ENCODE measurements at regions not wholly inside any gene's neighbourhood (a gene's known extent, or its start where the extent isn't known, plus 50 kb on each side); places are given as distances from the start of the nearest gene placed in this dataset.
"Not testable (repeated sequence)": the region's sequence is repeated elsewhere in the genome, so short reads cannot be mapped to it uniquely, and the experiment has no call there.

DNA sequence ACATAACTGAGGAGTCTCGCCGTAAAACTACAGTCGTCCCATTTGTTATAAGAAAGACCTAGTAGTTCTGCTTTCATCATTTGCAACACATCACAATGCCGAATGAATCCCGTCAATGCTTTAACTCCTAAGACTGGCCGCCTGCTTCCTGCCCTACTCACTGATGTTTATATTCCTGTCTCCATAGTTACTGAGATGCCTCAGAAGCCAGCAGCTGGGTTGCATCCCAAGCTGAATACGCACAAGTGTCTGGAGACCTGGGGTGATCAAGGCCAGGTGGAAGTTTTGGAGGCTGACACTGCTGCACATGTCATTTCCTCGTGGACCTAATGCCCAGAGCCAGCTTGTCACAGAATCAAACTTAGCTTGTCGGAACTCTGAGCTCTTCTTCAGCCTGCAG lies 95.2 kb upstream of the UBE2E1 start:
- peak; percentile 82 for DNase-seq

GRCh38 chr3:23711916-23712494 lies 93.8 kb upstream of the UBE2E1 start:
- no peak for DNase-seq

GRCh38 chr3:23712656-23713559 lies 92.8 kb upstream of the UBE2E1 start:
- DNase-seq, result peak; percentile 46

GRCh38 chr3:23713641-23714040 lies 92.1 kb upstream of the UBE2E1 start:
- no peak for DNase-seq

DNA sequence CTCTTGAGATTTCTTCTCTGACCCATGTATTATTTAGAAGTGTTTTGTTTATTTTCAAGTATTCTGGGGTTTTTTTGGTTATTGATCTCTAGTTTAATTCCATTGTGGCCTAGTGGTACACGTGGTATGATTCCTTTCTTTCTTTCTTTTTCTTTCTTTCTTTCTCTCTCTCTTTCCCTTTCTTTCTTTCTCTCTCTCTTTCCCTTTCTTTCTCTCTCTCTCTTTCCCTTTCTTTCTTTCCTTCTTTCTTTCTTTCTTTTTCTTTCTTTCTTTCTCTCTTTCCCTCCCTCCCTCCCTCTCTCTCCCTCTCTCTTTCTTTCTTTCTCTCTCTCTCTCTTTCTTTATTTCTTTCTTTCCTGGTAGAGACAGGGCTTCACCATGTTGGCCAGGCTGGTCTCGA lies 85.7 kb upstream of the UBE2E1 start:
- no peak for DNase-seq

GRCh38 chr3:23720885-23721284 lies 84.9 kb upstream of the UBE2E1 start:
- no peak for DNase-seq

GRCh38 chr3:23723141-23723540 lies 82.6 kb upstream of the UBE2E1 start:
- DNase-seq, result no peak

DNA sequence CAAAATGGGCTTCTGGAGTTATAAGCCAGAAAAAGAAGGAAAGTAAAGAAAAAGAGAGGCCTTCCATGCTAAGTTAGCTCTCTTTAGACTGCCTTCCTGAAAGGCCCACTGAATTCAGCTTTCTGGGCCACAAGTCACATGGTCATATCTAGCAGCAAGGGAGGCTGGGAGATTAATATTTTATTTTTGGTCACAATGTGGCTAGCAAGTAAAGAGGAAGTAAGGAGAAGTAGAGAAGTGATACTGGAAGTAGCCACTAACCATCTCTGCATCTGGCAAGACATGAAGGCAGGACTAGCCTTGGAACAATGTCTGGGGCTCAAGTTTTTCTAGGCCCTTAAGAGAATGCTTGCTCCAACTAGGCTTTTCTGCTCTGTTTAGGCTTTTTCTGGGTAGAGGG lies 81.8 kb upstream of the UBE2E1 start:
- no peak for DNase-seq

- DNase-seq, result no peak
Measured at GRCh38 chr3:23726811-23727548, 78.8 kb upstream of the UBE2E1 start.

DNA sequence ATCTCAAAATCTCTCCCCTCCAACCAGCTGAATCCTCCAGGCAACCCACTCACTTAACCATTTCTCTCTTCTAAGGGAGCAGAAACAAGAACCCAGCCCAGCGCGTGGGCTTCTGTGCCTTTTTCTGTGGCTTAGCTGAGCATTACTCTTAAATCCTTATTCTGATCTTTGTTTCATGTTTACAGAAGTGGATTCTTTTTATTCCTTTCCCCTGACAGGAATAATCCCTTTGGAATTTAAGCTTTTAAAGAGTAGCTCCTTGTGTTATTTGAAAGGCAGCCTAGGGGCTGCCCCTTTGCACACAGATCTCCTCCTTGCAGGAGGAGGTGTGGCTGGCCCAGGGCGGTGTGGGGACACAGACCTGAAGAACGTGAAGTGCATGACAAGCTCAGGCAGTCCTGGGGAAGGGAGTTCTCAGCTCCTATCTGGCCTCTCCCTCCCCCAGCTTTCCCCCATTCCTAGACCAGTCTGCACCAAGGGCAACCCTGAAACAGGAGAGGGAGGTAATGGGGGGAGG lies 77.1 kb upstream of the UBE2E1 start:
- no peak for DNase-seq

DNA sequence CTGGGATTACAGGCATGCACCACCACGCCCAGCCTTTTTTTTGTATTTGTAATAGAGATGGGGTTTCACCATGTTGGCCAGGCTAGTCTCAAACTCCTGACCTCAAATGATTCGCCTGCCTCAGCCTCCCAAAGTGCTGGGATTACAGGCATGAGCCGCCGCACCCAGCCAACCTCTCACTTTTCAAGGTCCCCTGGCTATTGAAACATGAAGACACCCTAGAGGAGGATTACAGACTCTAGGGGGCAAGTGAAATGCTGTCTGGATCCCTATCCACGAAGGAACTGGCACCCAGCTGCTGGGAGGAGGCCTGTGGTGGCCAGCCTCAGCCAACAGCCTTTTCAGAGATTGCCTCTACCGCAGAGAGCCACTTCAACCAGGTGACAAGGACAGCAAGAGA lies 76.4 kb upstream of the UBE2E1 start:
- DNase-seq, result not testable (repeated sequence)

DNA sequence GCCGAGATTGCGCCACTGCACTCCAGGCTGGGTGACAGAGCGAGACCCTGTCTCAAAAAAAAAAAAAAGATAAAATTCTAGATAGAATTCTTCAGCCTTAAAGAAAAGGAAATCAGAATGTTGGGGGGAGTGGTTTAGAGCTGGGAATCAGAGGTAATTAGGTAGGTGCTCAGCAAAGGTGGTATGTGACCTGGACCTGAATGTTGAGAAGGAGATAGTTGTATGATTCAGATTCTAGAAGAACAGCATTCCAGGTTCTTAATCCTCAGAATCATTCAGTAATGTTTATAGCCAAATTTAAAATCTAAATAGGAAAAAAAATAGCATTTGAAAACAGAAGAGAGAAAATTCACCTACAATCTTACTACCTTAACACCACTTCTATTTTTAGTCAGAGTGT lies 71.3 kb upstream of the UBE2E1 start:
- DNase-seq, result no peak

DNA sequence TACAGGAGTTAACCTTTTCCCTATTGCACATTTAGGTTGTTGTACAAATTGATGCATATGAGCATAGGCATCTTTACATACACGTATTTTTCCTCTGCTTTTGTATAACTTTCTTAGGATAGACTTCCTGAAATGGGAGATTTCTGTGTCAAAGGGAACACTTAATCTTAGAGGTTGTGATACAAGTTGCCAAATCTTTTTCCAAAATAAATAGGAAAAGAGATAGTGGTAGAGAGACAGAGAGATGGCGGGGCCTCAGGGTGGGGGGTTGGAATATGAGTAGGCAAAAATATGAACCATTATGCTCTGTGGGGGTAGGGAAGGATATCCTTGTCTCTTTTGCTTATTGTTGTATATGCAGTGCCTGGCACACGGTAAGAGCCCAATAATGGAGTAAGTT lies 70.7 kb upstream of the UBE2E1 start:
- DNase-seq, result no peak

DNA sequence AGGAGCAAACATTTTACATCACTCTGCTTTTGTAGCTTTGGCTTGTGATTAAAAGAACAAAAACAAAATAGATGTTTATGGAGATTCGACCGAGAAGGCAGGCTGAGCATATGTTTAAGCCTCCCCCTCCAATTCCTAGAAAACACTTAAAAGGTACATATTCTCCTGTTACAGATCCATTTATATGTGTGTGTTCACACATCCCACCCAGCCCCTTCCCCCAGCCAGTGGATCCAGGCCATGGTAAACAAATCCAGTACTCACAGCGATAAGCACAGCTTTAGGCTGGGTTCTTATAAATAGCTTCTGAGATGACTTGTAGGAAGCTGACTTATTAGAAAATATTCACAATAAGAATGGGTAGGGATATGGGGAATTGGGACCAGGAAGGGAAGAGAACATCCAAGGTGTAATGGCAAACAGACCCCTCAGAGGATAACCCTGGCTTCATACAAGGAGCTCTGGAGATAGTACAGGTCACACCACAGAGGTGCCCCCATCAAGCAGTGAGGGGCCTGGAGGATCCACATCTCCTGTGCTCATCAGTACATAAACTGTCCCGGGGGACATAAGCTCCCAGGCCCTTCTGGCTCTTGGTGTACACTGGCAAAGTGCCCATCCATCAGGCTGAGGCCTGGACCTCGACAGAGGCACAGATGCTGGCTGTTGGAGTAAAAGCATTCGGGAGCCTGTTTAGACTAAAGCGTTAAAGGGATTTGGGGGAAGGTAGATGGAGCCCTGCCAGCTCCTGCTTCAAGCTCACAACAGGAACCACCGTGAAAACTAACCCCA lies 70.0 kb upstream of the UBE2E1 start:
- no peak for DNase-seq

DNA sequence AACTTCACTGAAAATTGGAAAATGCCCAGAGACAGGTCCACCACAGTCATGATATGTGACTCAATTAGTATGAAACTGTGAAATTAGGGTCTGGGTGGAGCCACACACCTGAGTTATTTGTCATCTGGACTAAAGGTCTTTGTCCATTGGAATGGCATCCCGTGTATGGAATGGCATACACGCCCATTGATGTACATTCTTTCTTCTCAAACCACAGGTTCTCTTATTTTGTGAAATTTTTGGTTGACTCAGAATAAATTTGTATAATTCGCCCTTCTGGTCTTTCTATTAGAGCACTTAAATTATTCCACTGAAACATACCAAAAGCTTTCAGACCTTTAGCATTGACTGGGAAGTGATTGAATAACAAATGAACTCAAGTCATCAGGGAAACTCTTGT lies 66.8 kb upstream of the UBE2E1 start:
- no peak for DNase-seq

- DNase-seq, result no peak
Measured at GRCh38 chr3:23739536-23739935, 66.2 kb upstream of the UBE2E1 start.

DNA sequence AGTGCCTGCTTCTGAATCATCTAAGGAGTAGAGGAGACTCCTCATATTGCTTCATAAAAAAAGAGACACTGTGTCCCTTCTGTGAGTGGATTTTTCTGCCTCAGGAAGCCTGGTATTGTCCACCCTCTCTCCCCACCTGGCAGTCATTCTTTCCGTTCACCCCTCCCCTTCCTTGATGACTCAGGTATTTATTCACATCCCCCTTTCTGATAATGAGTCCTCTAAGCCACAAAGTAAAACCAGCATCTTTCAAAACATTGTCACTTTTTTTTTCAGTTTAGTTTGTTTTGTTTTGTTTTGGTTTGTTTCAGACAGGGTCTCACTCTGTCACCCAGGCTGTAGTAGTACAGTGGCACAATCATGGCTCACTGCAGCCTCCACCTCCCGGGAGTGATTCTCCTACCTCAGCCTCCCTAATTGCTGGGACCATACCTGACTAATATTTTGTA lies 65.2 kb upstream of the UBE2E1 start:
- DNase-seq, result no peak

GRCh38 chr3:23741036-23741706 lies 64.6 kb upstream of the UBE2E1 start:
- DNase-seq, result no peak

- DNase-seq, result no peak
Measured at GRCh38 chr3:23743141-23743784, 62.5 kb upstream of the UBE2E1 start.

GRCh38 chr3:23746441-23746840 lies 59.3 kb upstream of the UBE2E1 start:
- no peak for DNase-seq

DNA sequence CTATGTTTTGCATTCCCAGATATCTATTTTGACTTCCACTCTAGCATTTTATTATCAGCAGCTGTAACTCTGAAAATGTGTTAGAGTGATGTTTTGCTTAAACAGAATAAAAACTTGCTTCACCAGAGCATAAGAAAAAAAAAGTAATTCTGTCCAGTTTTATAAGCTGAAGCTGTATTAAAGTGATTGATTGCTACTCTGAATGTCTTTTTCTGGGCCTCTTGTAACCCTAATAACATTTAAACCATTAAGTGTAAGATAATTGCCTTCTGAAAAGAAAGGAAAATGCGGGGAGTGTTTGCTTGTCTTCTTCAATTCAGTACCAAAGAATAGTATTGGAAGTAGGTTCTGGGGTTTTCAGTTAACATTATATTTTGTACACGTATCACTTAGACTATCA lies 57.9 kb upstream of the UBE2E1 start:
- no peak for DNase-seq
